ENCODE measurements at regions not wholly inside any gene's neighbourhood (a gene's known extent, or its start where the extent isn't known, plus 50 kb on each side); places are given as distances from the start of the nearest gene placed in this dataset.

DNA sequence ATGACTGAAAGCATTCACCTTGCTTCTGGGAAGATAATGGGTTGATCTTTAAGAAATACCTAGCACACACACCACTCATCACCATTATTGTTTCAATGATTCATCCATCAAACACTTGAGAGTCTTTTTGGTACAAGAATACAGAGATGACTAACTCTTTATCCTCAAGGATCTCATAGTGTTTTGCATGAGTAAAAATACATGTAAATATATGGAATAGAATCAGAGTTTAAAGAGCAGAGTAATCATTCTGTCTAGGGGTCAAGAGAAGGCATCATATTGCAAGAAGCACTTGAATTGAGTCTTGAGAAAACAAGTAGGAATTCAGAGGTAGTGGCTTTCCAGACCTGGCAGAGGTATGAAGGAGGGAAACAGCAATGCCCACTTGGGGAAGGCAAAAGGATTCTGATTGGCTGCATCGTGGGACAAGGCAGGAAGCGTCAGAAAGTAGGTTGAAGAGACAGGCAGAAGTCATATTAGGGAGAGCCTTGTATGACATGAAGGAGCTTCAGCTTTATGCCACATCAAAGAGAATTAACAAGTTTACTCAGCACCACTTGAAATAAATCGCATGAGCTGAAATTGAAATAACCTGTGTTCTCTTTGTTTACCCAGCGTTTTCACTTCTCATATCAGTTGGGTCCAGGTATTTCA lies 542.5 kb downstream of the TLE1 start:
- Histone ChIP-seq H3K4me1 (ENCODE audit: control insufficient read depth, low read depth, low read length) (no peaks in the 10 kb centered on the region), H3K9ac (ENCODE audit: low read length) (no peak overlapping the region), H3K27me3 (ENCODE audit: control insufficient read depth, insufficient read depth, low read length) (no peaks in the 10 kb centered on the region), H3K36me3 (ENCODE audit: control insufficient read depth, low read depth, low read length) (no peaks in the 10 kb centered on the region), H3K4me3 (ENCODE audit: low read length) (no peak overlapping the region), H3K9me3 (ENCODE audit: control insufficient read depth, low read depth, low read length) (no peaks in the 10 kb centered on the region), H3K27ac (ENCODE audit: low read length) (no peak overlapping the region)

DNA sequence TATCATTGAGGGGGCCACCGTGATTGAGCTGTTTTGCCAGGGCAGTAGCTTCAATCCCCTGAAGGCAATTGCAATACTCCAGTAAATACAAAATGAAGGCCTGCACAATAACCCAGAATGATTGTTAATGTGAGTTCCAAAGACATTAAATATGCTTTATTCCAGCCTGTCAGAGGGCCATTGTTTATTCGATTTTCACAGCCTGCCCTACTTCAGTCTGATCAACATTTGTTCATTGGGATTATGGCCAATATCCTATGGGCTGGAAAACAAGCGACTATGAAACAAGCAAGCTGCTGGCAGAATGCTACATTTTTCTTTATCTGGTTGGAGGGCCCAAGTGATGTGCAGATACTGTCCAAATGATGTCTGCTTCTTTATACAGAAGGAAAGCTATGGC lies 543.1 kb downstream of the TLE1 start:
- Histone ChIP-seq H3K36me3 (ENCODE audit: control insufficient read depth, low read depth, low read length) (no peaks in the 10 kb centered on the region), H3K27me3 (ENCODE audit: control insufficient read depth, insufficient read depth, low read length) (no peaks in the 10 kb centered on the region), H3K9me3 (ENCODE audit: control insufficient read depth, low read depth, low read length) (no peaks in the 10 kb centered on the region), H3K9ac (ENCODE audit: low read length) (no peak overlapping the region), H3K4me1 (ENCODE audit: control insufficient read depth, low read depth, low read length) (no peaks in the 10 kb centered on the region), H3K4me3 (ENCODE audit: low read length) (no peak overlapping the region), H3K27ac (ENCODE audit: low read length) (no peak overlapping the region)

DNA sequence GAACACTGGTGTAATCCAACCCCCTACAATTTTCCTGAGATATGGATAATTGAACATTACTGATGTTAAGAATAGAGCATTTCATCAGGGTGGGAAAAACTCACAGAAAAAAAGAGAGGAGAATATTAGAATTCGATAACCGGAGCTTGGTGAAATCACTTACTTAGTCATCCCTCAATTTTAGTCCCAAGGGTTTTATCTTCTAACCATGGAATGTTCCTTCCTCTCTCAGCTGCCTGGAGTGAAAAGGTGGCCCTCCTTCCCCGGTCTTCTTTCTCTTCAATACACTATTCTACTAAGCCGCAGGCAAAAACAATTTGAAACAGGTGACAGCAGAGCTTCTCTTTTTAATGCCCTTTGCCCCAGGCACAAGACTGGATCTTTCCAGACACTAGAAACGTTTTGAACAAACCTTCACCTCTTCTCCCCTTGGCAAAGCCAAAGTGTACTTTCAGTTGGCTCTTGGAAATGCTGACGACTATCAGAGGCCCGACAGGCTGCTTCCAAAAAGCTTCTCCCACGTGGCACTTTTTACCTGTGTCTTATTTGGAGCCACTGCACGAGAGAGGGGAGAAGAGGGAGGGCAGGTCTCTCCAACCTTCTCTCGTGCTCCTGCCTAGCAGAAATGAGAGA lies 543.9 kb downstream of the TLE1 start:
- no peaks in the 10 kb centered on the region for H3K36me3 ChIP-seq (ENCODE audit: control insufficient read depth, low read depth, low read length)
- H3K27ac ChIP-seq (ENCODE audit: low read length): no peak overlapping the region
- H3K9me3 ChIP-seq (ENCODE audit: control insufficient read depth, low read depth, low read length): no peaks in the 10 kb centered on the region
- no peaks in the 10 kb centered on the region for H3K27me3 ChIP-seq (ENCODE audit: control insufficient read depth, insufficient read depth, low read length)
- no peak overlapping the region for H3K4me3 ChIP-seq (ENCODE audit: low read length)
- no peak overlapping the region for H3K9ac ChIP-seq (ENCODE audit: low read length)
- H3K4me1 ChIP-seq (ENCODE audit: control insufficient read depth, low read depth, low read length): no peaks in the 10 kb centered on the region

DNA sequence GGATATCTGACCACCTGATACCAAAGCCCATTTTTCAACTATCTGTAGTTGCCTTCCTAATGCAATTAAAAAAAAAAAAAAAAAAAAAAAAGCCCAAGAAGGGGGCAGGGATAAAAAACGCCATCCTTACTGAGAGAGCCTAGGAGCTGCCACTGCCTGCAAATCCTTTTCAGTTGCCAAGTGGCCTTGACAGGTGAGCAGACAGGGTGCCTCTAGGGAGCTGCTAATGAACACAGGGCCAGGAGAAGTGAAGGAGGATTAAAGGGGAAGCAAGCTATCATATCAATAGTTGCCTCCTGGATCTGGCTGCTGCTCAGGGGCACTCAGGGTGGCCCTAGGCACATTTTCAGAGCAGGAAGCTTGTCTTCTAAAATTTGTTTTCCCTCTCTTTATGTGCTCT lies 547.4 kb downstream of the TLE1 start:
- H3K9me3 ChIP-seq (ENCODE audit: control insufficient read depth, low read depth, low read length): no peaks in the 10 kb centered on the region
- no peak overlapping the region for H3K27ac ChIP-seq (ENCODE audit: low read length)
- no peak overlapping the region for H3K9ac ChIP-seq (ENCODE audit: low read length)
- no peaks in the 10 kb centered on the region for H3K27me3 ChIP-seq (ENCODE audit: control insufficient read depth, insufficient read depth, low read length)
- no peak overlapping the region for H3K4me3 ChIP-seq (ENCODE audit: low read length)
- no peaks in the 10 kb centered on the region for H3K36me3 ChIP-seq (ENCODE audit: control insufficient read depth, low read depth, low read length)
- H3K4me1 ChIP-seq (ENCODE audit: control insufficient read depth, low read depth, low read length): peaks cover 7% of the 10 kb centered on the region

DNA sequence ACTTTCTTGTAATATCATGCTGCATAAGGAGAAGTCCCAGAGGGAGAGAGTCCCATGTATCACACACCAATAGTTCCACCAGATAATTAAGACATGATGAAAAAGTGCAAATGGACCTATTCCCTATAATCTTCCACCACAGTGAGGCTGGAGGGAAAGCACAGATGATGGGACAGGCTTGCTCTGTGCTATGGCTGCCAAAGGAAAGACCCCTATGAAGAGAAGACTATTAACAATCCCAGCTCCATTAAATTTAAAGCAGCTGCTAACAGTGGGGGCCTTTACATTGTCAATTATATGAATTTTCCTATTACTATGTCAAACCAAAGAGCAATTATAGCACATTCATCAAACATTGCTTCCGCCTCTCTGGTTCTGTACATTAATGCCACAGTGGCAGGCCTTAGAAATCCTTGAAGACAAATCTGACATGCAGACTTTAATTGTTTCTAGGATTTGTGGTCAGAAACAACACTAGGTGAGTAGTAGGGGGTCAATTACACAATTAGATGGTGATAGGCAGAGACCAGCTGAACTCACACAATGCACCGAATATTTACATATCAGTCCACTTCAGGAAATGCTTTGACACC lies 551.3 kb downstream of the TLE1 start:
- H3K27me3 ChIP-seq (ENCODE audit: control insufficient read depth, insufficient read depth, low read length): no peaks in the 10 kb centered on the region
- no peak overlapping the region for H3K9ac ChIP-seq (ENCODE audit: low read length)
- no peak overlapping the region for H3K4me3 ChIP-seq (ENCODE audit: low read length)
- H3K9me3 ChIP-seq (ENCODE audit: control insufficient read depth, low read depth, low read length): no peaks in the 10 kb centered on the region
- no peaks in the 10 kb centered on the region for H3K36me3 ChIP-seq (ENCODE audit: control insufficient read depth, low read depth, low read length)
- peaks cover 7% of the 10 kb centered on the region for H3K4me1 ChIP-seq (ENCODE audit: control insufficient read depth, low read depth, low read length)
- no peak overlapping the region for H3K27ac ChIP-seq (ENCODE audit: low read length)

DNA sequence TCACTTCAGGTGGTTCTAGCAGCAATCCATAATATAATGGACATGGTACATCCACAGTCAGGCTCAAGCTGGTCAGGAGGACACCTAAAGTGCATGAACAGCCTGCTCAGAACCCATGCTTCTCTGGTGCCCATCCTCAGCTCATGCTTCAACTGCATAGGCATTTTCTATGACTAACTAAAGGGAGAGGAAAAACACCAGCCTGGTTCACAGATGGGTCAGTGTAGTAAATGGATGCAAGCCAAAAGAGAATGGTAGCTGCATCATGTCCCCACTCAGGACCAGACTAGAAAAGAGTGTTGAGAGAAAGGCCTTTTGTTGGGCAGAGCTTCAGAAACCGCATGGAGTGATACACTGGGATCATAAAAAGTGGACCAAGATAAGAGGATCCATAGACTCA lies 556.6 kb downstream of the TLE1 start:
- no peak overlapping the region for H3K4me3 ChIP-seq (ENCODE audit: low read length)
- peaks cover under 1% of the 10 kb centered on the region for H3K4me1 ChIP-seq (ENCODE audit: control insufficient read depth, low read depth, low read length)
- no peaks in the 10 kb centered on the region for H3K36me3 ChIP-seq (ENCODE audit: control insufficient read depth, low read depth, low read length)
- H3K9me3 ChIP-seq (ENCODE audit: control insufficient read depth, low read depth, low read length): no peaks in the 10 kb centered on the region
- no peak overlapping the region for H3K9ac ChIP-seq (ENCODE audit: low read length)
- H3K27me3 ChIP-seq (ENCODE audit: control insufficient read depth, insufficient read depth, low read length): no peaks in the 10 kb centered on the region
- no peak overlapping the region for H3K27ac ChIP-seq (ENCODE audit: low read length)

DNA sequence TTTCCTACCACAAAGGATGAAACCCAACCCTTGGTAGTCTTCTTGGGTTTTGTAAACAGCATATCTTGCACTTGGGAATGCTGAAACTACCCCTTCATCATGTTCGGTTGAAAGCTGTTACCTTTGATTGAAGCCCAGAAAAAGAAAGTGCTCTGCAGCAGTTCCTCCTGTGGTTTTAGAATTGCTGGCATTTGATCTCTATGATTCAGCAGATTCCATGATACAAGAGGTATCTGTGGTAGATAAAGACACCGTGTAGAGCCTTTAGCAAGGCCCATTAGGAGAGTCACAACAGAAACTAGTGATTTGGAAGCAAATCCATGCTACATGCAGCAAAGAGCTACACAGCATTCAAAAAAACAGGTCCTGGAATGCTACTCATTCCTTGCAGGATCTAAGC lies 557.0 kb downstream of the TLE1 start:
- Histone ChIP-seq H3K36me3 (ENCODE audit: control insufficient read depth, low read depth, low read length) (no peaks in the 10 kb centered on the region), H3K9me3 (ENCODE audit: control insufficient read depth, low read depth, low read length) (no peaks in the 10 kb centered on the region), H3K9ac (ENCODE audit: low read length) (no peak overlapping the region), H3K27ac (ENCODE audit: low read length) (no peak overlapping the region), H3K4me3 (ENCODE audit: low read length) (no peak overlapping the region), H3K27me3 (ENCODE audit: control insufficient read depth, insufficient read depth, low read length) (no peaks in the 10 kb centered on the region), H3K4me1 (ENCODE audit: control insufficient read depth, low read depth, low read length) (peaks cover 3% of the 10 kb centered on the region)

DNA sequence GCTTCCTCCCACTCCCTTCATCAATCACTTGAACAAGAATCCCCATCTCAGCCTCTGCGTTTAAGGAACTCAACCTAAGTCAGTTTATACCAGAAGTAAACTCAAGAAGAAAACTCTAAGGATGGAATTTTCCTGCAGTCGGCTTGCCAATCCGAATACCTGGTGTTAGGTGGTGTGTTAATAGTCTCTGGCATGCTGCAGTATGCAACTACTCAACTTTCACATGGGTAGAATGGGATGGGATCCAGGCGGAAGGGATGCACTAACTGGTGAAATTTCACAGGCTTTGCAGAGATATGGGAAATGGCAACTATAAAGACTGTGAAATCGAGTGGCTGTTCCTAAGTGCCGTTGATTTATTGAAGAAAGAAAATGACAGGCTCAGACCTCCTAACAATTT lies 560.6 kb downstream of the TLE1 start:
- Histone ChIP-seq H3K27me3 (ENCODE audit: control insufficient read depth, insufficient read depth, low read length) (no peaks in the 10 kb centered on the region), H3K4me3 (ENCODE audit: low read length) (no peak overlapping the region), H3K4me1 (ENCODE audit: control insufficient read depth, low read depth, low read length) (peaks cover 3% of the 10 kb centered on the region), H3K9ac (ENCODE audit: low read length) (no peak overlapping the region), H3K9me3 (ENCODE audit: control insufficient read depth, low read depth, low read length) (no peaks in the 10 kb centered on the region), H3K36me3 (ENCODE audit: control insufficient read depth, low read depth, low read length) (no peaks in the 10 kb centered on the region), H3K27ac (ENCODE audit: low read length) (no peak overlapping the region)

DNA sequence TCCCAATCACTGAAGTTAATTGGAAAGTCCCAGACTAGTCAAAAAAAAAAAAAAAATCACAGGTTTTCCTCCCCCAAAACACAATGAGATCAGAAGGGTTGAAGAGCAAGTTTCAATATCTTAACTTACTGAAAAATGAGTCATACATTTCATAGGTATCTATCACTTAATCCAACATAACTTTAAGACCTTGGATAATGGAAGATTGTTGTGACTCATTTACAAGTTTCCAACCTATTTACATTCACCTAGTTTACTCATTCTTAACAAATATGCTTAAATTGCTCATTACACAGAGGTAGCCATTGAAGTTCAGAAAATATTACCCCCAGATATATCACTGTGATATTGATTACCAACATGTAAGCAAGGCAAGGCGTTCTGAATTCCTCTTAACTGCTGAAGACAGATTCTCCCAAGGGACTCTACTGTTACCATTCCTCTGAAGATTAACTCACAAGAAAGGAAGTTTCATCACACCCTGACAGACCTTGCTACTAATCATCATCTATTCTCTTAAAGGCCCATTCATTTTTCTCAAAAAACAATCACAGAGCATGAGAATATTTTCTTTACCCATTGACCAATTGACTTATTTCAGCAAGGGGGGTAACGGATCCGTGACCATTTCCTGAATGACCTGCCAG lies 563.8 kb downstream of the TLE1 start:
- Histone ChIP-seq H3K4me1 (ENCODE audit: control insufficient read depth, low read depth, low read length) (peaks cover 3% of the 10 kb centered on the region), H3K9ac (ENCODE audit: low read length) (no peak overlapping the region), H3K9me3 (ENCODE audit: control insufficient read depth, low read depth, low read length) (no peaks in the 10 kb centered on the region), H3K27ac (ENCODE audit: low read length) (no peak overlapping the region), H3K36me3 (ENCODE audit: control insufficient read depth, low read depth, low read length) (no peaks in the 10 kb centered on the region), H3K4me3 (ENCODE audit: low read length) (no peak overlapping the region), H3K27me3 (ENCODE audit: control insufficient read depth, insufficient read depth, low read length) (no peaks in the 10 kb centered on the region)

DNA sequence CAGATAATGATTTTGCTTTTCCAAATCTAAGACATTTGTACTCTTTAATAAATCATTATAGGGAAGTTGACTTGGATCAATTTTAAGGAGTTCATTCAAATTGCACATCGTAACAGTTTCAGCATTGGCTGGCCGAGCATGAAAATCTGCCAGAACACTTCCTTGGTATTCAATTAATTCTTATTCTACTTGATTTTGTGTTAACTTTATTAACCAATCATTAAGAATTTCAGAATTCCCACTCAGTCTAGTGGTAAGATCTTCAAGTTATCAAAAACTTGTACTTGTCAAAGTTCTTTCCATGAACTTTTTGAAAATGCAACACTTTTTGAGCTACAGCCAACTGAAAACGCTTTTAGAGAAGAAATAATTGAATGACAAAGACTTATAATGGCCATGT lies 565.8 kb downstream of the TLE1 start:
- Histone ChIP-seq H3K27me3 (ENCODE audit: control insufficient read depth, insufficient read depth, low read length) (no peaks in the 10 kb centered on the region), H3K36me3 (ENCODE audit: control insufficient read depth, low read depth, low read length) (no peaks in the 10 kb centered on the region), H3K4me3 (ENCODE audit: low read length) (no peak overlapping the region), H3K9ac (ENCODE audit: low read length) (no peak overlapping the region), H3K27ac (ENCODE audit: low read length) (no peak overlapping the region), H3K4me1 (ENCODE audit: control insufficient read depth, low read depth, low read length) (peaks cover 3% of the 10 kb centered on the region), H3K9me3 (ENCODE audit: control insufficient read depth, low read depth, low read length) (no peaks in the 10 kb centered on the region)

DNA sequence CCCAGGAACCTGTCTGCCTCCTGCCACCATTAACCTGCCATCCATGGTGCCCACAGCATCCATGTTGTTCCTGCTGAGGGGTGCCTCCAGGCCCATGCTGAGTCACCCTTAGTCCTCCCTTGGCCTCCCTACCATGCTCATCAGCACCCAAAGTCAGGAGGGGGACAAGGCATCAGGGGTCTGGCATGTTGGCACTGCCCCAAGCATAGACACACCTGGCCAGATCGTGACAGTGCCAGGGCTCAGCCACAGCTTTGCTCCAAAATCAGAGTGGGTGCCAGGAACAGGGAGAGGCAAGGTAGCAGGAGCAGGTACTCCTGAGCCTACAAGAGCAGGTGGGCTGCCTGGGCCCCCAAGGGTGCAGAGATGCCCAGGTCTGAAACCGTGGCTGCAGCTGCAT lies 566.6 kb downstream of the TLE1 start:
- no peak overlapping the region for H3K9ac ChIP-seq (ENCODE audit: low read length)
- H3K27me3 ChIP-seq (ENCODE audit: control insufficient read depth, insufficient read depth, low read length): no peaks in the 10 kb centered on the region
- no peaks in the 10 kb centered on the region for H3K36me3 ChIP-seq (ENCODE audit: control insufficient read depth, low read depth, low read length)
- no peak overlapping the region for H3K27ac ChIP-seq (ENCODE audit: low read length)
- H3K4me3 ChIP-seq (ENCODE audit: low read length): no peak overlapping the region
- H3K9me3 ChIP-seq (ENCODE audit: control insufficient read depth, low read depth, low read length): no peaks in the 10 kb centered on the region
- H3K4me1 ChIP-seq (ENCODE audit: control insufficient read depth, low read depth, low read length): peaks cover 3% of the 10 kb centered on the region

All from iPS-18a (cell line).